Vagina (tissue), 2 donors: ENCODE measurements at regions not wholly inside any gene's neighbourhood (a gene's known extent, or its start where the extent isn't known, plus 50 kb on each side); places are given as distances from the start of the nearest gene placed in this dataset.

Experiments used
- DNase-seq, 2 donors: peaks; one replicate each; pipeline ENCODE4 v3.0.0-alpha.2; 2017; ENCODE audit errors: extremely low spot score in 2 of 2
- H3K27ac ChIP-seq: fragments of 200-600 bp; sonication (generic); one replicate; pipeline ENCODE4 v1.5.1; 2019
- H3K27me3 ChIP-seq: fragments of 200-600 bp; sonication (generic); one replicate; pipeline ENCODE4 v1.5.1; 2019
- H3K36me3 ChIP-seq, 2 donors: fragments of 200-600 bp; sonication (generic); one replicate each; pipeline ENCODE4 v1.5.1; 2017 to 2019
- H3K4me1 ChIP-seq: fragments of 200-600 bp; sonication (generic); one replicate; pipeline ENCODE4 v1.5.1; 2019
- H3K4me3 ChIP-seq, 2 donors: fragments of 200-600 bp; sonication (generic); 1 replicate in 1 of 2; 2 replicates in 1 of 2; pipeline ENCODE4 v1.5.1; 2016 to 2019
- H3K9me3 ChIP-seq: fragments of 200-600 bp; sonication (generic); one replicate; pipeline ENCODE4 v1.5.1; 2019
- CTCF ChIP-seq, 3 experiments: fragments of 450-650 bp in 2 of 3; fragments of 200-600 bp in 1 of 3; sonication (generic) in 1 of 3; IDR thresholded peaks; one replicate each; pipeline ENCODE4 v1.5.1; 2017 to 2019; ENCODE audit warnings: antibody characterized with exemption in 3 of 3, mild to moderate bottlenecking in 2 of 3, moderate library complexity in 2 of 3
- POLR2A ChIP-seq, 2 donors: fragments of 450-650 bp; IDR thresholded peaks; one replicate each; pipeline ENCODE4 v1.6.1; 2017; ENCODE audit warnings: antibody characterized with exemption in 2 of 2, mild to moderate bottlenecking in 2 of 2, moderate library complexity in 2 of 2
- POLR2AphosphoS5 ChIP-seq, 2 donors: sonication (generic); formaldehyde crosslinking; IDR thresholded peaks; one replicate each; pipeline ENCODE4 v1.9.0; 2017; ENCODE audit warnings: antibody characterized with exemption in 2 of 2, mild to moderate bottlenecking in 2 of 2, low read depth in 1 of 2; ENCODE audit not compliant: insufficient read depth in 1 of 2
- intact Hi-C: fragments of 100-400 bp; cut with DNase I; formaldehyde crosslinking; loops from one replicate; pipeline ENCODE4 v1.15.1; 2023

GRCh38 chrX:99507768-99508167 lies 902.3 kb downstream of the PCDH19 start:
- no peaks in the 10 kb centered on the region for H3K27me3 ChIP-seq
- TF ChIP-seq POLR2A (IDR thresholded peaks at IDR 0.05): no peak
- no peak for TF ChIP-seq CTCF (IDR thresholded peaks at IDR 0.05)
- no peak for TF ChIP-seq POLR2AphosphoS5 (IDR thresholded peaks at IDR 0.05; ENCODE audit: insufficient read depth in 1 of 2, low read depth in 1 of 2)
- H3K4me1 ChIP-seq: no peaks in the 10 kb centered on the region
- no peaks in the 10 kb centered on the region for H3K36me3 ChIP-seq
- H3K4me3 ChIP-seq: no peak overlapping the region
- H3K9me3 ChIP-seq: no peaks in the 10 kb centered on the region
- DNase-seq: no peak
- intact Hi-C loops: no loop called here
- H3K27ac ChIP-seq: no peak overlapping the region

GRCh38 chrX:99495453-99495852 lies 914.6 kb downstream of the PCDH19 start:
- H3K4me1 ChIP-seq: no peaks in the 10 kb centered on the region
- TF ChIP-seq CTCF (IDR thresholded peaks at IDR 0.05) (no peak), POLR2A (IDR thresholded peaks at IDR 0.05) (no peak), POLR2AphosphoS5 (IDR thresholded peaks at IDR 0.05; ENCODE audit: insufficient read depth in 1 of 2, low read depth in 1 of 2) (no peak)
- no peak overlapping the region for H3K27ac ChIP-seq
- no peaks in the 10 kb centered on the region for H3K27me3 ChIP-seq
- H3K36me3 ChIP-seq: no peaks in the 10 kb centered on the region
- H3K9me3 ChIP-seq: no peaks in the 10 kb centered on the region
- intact Hi-C loops: no loop called here
- no peak for DNase-seq
- H3K4me3 ChIP-seq: no peak overlapping the region

- TF ChIP-seq POLR2A (IDR thresholded peaks at IDR 0.05): no peak
- TF ChIP-seq POLR2AphosphoS5 (IDR thresholded peaks at IDR 0.05; ENCODE audit: insufficient read depth in 1 of 2, low read depth in 1 of 2): no peak
- TF ChIP-seq CTCF (IDR thresholded peaks at IDR 0.05): no peak
- intact Hi-C loops: no loop called here
- H3K4me3 ChIP-seq: no peak overlapping the region
- no peak overlapping the region for H3K27ac ChIP-seq
- no peak for DNase-seq
- H3K36me3 ChIP-seq: no peaks in the 10 kb centered on the region
- H3K4me1 ChIP-seq: no peaks in the 10 kb centered on the region
- no peaks in the 10 kb centered on the region for H3K9me3 ChIP-seq
- H3K27me3 ChIP-seq: no peaks in the 10 kb centered on the region
Observed at GRCh38 chrX:99494668-99495067, 915.4 kb downstream of the PCDH19 start.

- no peaks in the 10 kb centered on the region for H3K9me3 ChIP-seq
- H3K4me1 ChIP-seq: no peaks in the 10 kb centered on the region
- DNase-seq: no peak
- H3K4me3 ChIP-seq: no peak overlapping the region
- H3K36me3 ChIP-seq: no peaks in the 10 kb centered on the region
- no peak for TF ChIP-seq CTCF (IDR thresholded peaks at IDR 0.05)
- TF ChIP-seq POLR2A (IDR thresholded peaks at IDR 0.05): no peak
- no peak for TF ChIP-seq POLR2AphosphoS5 (IDR thresholded peaks at IDR 0.05; ENCODE audit: insufficient read depth in 1 of 2, low read depth in 1 of 2)
- no peak overlapping the region for H3K27ac ChIP-seq
- intact Hi-C loops: no loop called here
- H3K27me3 ChIP-seq: no peaks in the 10 kb centered on the region
Observed at GRCh38 chrX:99480728-99481127, 929.3 kb downstream of the PCDH19 start.

GRCh38 chrX:99469439-99469838 lies 940.6 kb downstream of the PCDH19 start:
- intact Hi-C loops: no loop called here
- TF ChIP-seq CTCF (IDR thresholded peaks at IDR 0.05) (no peak), POLR2AphosphoS5 (IDR thresholded peaks at IDR 0.05; ENCODE audit: insufficient read depth in 1 of 2, low read depth in 1 of 2) (no peak), POLR2A (IDR thresholded peaks at IDR 0.05) (no peak)
- DNase-seq: no peak
- no peaks in the 10 kb centered on the region for H3K4me1 ChIP-seq
- no peaks in the 10 kb centered on the region for H3K27me3 ChIP-seq
- H3K9me3 ChIP-seq: no peaks in the 10 kb centered on the region
- no peak overlapping the region for H3K4me3 ChIP-seq
- H3K27ac ChIP-seq: no peak overlapping the region
- H3K36me3 ChIP-seq: no peaks in the 10 kb centered on the region
